Activated T-helper 1 cell treated with anti-CD3 and anti-CD28 coated beads, Interleukin-12 subunit alpha, Interleukin-12 subunit beta, Interleukin-2, Interleukin-4 antibody, amounts not matched to agents 30 ng/mL and 10 ng/mL and 1 ng/mL, durations not matched to agents 14 hours and 24 hours and 36 hours (primary cell): ENCODE measurements at regions not wholly inside any gene's neighbourhood (a gene's known extent, or its start where the extent isn't known, plus 50 kb on each side); places are given as distances from the start of the nearest gene placed in this dataset.
"Not testable (repeated sequence)": the region's sequence is repeated elsewhere in the genome, so short reads cannot be mapped to it uniquely, and the experiment has no call there.

ENCODE experiments used
- DNase-seq: peaks from one replicate; pipeline ENCODE4 v3.0.0; 2021; ENCODE audit warnings: low spot score
- H3K27ac Mint-ChIP-seq: one replicate; pipeline ENCODE4 v1.8.0; 2021; ENCODE audit warnings: mild to moderate bottlenecking, mixed read lengths
- H3K27me3 Mint-ChIP-seq: one replicate; pipeline ENCODE4 v1.8.0; 2022; ENCODE audit warnings: mild to moderate bottlenecking, moderate library complexity, mixed read lengths; ENCODE audit not compliant: insufficient read depth
- H3K36me3 Mint-ChIP-seq: one replicate; pipeline ENCODE4 v1.8.0; 2021; ENCODE audit warnings: low read depth, mixed read lengths
- H3K4me1 Mint-ChIP-seq: one replicate; pipeline ENCODE4 v1.8.0; 2021; ENCODE audit warnings: low read depth, mixed read lengths
- H3K4me3 Mint-ChIP-seq: one replicate; pipeline ENCODE4 v1.8.0; 2021; ENCODE audit warnings: mild to moderate bottlenecking, moderate library complexity, mixed read lengths
- H3K9me3 Mint-ChIP-seq: one replicate; pipeline ENCODE4 v1.8.0; 2021; ENCODE audit warnings: mixed read lengths
- intact Hi-C: fragments of 100-400 bp; cut with micrococcal nuclease; formaldehyde crosslinking; loops from one replicate; pipeline ENCODE4 v1.15.1; 2024

DNA sequence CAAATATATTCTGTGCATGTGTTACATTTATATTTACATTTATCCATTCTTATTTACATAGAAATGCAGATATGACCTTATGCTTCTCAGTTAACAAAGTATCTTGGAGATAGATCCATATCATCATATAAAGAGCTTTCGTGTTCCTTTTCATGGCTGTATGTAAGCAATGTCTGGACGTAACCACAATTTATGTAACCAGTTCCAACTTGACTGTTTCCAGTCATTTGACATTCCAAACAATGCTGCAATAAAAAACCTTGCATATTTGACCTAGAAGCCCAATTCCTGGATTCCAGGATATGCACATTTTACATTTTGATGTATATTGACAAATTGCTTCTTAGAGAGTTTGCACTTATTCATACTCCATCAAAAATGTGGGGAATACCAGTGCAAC, 113.7 kb upstream of the F13A1 start:
- H3K27ac Mint-ChIP-seq, result no peak overlapping the region
- H3K27me3 Mint-ChIP-seq, result no peaks in the 10 kb centered on the region
- no peaks in the 10 kb centered on the region for H3K36me3 Mint-ChIP-seq
- H3K4me3 Mint-ChIP-seq, result no peak overlapping the region
- no peaks in the 10 kb centered on the region for H3K4me1 Mint-ChIP-seq
- no peaks in the 10 kb centered on the region for H3K9me3 Mint-ChIP-seq
- DNase-seq, result no peak
- intact Hi-C loops, result no loop called here

DNA sequence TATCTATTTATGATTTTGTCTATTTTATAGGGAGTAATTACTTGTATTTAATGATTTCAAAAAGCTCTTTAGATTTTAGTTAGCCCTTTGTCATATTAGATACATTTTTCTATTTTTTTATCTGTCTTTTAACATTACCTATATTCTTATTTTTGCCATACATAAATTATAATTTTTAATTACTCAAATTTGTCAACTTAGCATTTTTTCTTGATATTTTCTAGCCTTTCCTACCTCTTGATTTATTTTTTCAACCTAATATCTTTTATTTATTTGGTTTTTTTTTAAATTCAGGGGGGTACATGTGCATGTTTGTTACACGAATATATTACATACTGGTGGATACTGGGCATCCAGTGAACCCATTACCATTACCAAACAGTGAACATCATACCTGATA, 114.3 kb upstream of the F13A1 start:
- no peak overlapping the region for H3K4me3 Mint-ChIP-seq
- intact Hi-C loops, result no loop called here
- H3K4me1 Mint-ChIP-seq, result no peaks in the 10 kb centered on the region
- no peaks in the 10 kb centered on the region for H3K27me3 Mint-ChIP-seq
- H3K36me3 Mint-ChIP-seq, result no peaks in the 10 kb centered on the region
- no peaks in the 10 kb centered on the region for H3K9me3 Mint-ChIP-seq
- H3K27ac Mint-ChIP-seq, result no peak overlapping the region
- no peak for DNase-seq

DNA sequence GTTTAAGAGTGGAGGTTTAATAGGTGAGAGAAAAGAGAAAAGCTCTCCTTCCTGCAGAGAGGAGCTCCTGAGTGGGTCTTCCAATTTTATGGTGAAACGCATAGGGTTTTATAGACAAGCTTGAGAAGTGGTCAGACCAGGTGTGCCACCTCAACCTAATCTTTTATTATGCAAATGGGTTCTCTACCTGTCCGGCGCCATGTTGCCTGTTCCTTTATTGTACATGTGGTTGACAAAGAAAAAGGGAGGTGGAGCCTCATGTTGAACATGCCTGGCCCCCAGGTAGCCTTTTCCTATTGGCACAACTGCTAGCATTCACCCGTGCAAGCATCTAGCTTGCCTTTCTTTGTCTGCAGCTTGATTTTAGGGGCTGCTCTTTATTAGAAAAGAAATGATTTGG, 115.9 kb upstream of the F13A1 start:
- Mint-ChIP-seq H3K36me3 (no peaks in the 10 kb centered on the region), H3K27me3 (no peaks in the 10 kb centered on the region), H3K27ac (no peak overlapping the region), H3K4me3 (no peak overlapping the region), H3K4me1 (no peaks in the 10 kb centered on the region), H3K9me3 (no peaks in the 10 kb centered on the region)
- DNase-seq, result no peak
- intact Hi-C loops, result no loop called here

DNA sequence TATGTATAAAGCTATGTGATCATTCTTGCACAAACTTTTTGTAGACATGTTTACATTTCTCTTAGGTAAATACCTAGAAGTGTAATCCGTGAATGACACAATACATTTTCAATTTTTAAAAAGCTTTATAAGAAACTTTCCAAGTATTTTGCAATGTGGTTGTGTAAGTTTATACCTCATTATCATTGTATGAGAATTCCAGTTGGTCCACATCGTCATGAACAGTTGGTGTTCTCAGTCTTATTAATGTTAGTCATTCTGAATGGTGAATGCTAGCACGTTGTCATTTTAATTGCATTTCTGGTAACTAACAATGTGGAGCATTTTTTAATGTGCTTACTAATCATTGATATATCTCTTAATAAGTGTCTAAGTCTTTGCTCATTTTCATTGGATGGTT, 116.5 kb upstream of the F13A1 start:
- Mint-ChIP-seq H3K4me3 (no peak overlapping the region), H3K27me3 (no peaks in the 10 kb centered on the region), H3K36me3 (no peaks in the 10 kb centered on the region), H3K4me1 (no peaks in the 10 kb centered on the region), H3K9me3 (no peaks in the 10 kb centered on the region), H3K27ac (no peak overlapping the region)
- no peak for DNase-seq
- intact Hi-C loops, result no loop called here

DNA sequence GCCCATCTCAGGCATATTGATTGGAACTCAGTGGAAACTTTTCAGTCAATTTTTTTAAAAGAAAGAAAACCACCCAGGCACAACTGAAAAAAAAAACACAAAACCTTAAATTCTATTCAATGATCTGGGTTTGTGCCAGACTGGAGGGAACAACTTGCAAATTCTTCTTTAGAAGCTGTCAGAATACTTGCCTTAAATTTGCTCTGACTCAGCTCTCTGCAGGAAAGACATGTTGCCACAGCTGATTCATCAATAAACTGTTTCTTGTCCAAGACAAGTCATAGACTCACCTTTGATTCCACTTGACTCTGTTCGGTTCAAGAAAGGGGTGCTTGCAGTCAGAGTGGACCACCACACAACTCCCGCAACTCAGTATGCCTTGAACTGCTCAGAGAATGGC, 117.8 kb upstream of the F13A1 start:
- no peak overlapping the region for H3K4me3 Mint-ChIP-seq
- intact Hi-C loops, result no loop called here
- H3K27ac Mint-ChIP-seq, result no peak overlapping the region
- DNase-seq, result no peak
- no peaks in the 10 kb centered on the region for H3K9me3 Mint-ChIP-seq
- no peaks in the 10 kb centered on the region for H3K4me1 Mint-ChIP-seq
- H3K27me3 Mint-ChIP-seq, result no peaks in the 10 kb centered on the region
- no peaks in the 10 kb centered on the region for H3K36me3 Mint-ChIP-seq

DNA sequence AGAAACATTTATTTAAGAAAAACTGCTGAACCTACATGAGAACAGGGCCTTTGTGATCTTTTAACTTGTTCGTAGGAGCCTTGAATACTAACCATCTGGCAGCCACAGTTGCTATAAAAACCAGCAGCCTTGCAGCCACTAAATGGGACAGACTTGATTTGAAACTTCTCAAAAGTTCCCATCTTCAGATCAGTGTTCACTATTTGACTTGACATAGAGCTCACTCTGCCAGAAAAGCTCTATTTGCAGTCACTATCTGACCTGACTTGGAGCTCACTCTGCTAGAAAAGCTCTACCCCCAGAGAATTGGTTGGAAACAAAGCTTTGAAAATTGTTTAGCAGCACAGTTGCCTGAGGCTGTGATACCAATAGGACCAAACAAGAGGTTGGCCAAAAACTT, 119.3 kb upstream of the F13A1 start:
- H3K27me3 Mint-ChIP-seq, result peaks cover 1% of the 10 kb centered on the region
- no peaks in the 10 kb centered on the region for H3K36me3 Mint-ChIP-seq
- no peak overlapping the region for H3K27ac Mint-ChIP-seq
- H3K4me1 Mint-ChIP-seq, result no peaks in the 10 kb centered on the region
- no peaks in the 10 kb centered on the region for H3K9me3 Mint-ChIP-seq
- no peak overlapping the region for H3K4me3 Mint-ChIP-seq
- intact Hi-C loops, result no loop called here
- DNase-seq, result no peak

DNA sequence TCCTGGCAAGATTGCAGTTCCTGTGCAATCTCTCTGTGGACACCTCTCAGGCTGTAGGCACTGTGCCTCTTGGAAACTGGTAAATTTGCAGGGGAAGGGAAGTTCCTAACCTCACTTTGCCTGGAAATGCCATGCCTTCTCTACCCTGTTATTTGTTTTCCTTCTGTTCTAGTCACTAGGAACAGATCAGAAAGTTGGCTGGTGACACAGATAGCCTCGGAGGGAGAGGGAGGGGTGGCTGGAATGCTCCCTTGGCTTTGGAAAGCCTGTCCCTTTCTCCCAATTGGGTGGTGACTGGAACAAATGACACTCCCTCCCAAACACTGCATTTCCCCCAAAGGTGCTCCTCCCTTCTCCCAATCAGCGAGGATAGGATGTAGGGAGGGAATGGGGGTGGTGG, 131.5 kb upstream of the F13A1 start:
- peaks cover 3% of the 10 kb centered on the region for H3K27me3 Mint-ChIP-seq
- no peaks in the 10 kb centered on the region for H3K9me3 Mint-ChIP-seq
- H3K27ac Mint-ChIP-seq, result no peak overlapping the region
- no peaks in the 10 kb centered on the region for H3K36me3 Mint-ChIP-seq
- no peak for DNase-seq
- H3K4me1 Mint-ChIP-seq, result no peaks in the 10 kb centered on the region
- H3K4me3 Mint-ChIP-seq, result no peak overlapping the region
- intact Hi-C loops, result no loop called here

DNA sequence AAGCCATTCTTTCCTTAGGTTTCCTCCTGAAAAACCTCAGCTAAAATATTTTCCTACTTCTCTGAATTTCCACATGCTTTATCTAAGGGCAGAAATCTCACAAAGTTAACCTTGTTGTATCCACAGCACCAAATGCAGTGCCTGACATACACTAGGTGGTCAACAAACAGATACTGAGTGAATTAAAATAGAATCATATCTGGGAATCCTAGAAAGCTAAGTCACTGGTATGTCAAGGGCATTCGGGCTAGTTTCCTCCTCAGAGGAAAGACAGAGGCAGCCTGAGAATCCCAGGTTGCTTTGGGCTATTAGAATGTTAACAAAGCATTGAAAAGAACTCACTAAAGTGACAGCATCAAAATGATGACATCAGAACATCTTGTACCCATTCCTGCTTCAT, 132.7 kb upstream of the F13A1 start:
- H3K27me3 Mint-ChIP-seq, result peaks cover 4% of the 10 kb centered on the region

DNA sequence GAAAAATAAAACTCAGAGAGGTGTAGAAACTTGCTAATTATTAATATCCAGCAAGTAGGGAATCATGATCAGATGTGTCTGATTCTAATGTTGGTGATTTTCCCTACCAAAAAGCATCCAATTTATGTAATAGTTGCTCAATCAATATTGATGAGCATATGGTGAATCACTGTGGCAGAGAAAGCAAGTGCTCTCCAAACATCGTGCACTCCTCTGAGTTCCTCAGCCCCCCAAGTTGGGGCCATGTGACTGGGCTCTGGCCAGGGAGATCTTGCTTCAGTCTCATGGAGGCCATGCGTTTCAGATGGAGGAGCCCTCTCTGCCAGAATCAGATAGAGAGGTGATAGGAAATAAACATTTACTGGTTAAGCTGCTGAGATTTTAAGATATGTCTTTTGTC, 133.2 kb upstream of the LY86 start:
- Mint-ChIP-seq H3K36me3 (no peaks in the 10 kb centered on the region), H3K27ac (no peak overlapping the region), H3K4me3 (no peak overlapping the region), H3K9me3 (peaks cover 3% of the 10 kb centered on the region), H3K4me1 (no peaks in the 10 kb centered on the region), H3K27me3 (peaks cover 7% of the 10 kb centered on the region)
- intact Hi-C loops, result no loop called here
- DNase-seq, result no peak

More for the DNA sequence above, 132.7 kb upstream of the F13A1 start:
- H3K36me3 Mint-ChIP-seq, result no peaks in the 10 kb centered on the region
- no peak overlapping the region for H3K27ac Mint-ChIP-seq
- no peak for DNase-seq
- no peaks in the 10 kb centered on the region for H3K9me3 Mint-ChIP-seq
- no peak overlapping the region for H3K4me3 Mint-ChIP-seq
- intact Hi-C loops, result no loop called here
- no peaks in the 10 kb centered on the region for H3K4me1 Mint-ChIP-seq

DNA sequence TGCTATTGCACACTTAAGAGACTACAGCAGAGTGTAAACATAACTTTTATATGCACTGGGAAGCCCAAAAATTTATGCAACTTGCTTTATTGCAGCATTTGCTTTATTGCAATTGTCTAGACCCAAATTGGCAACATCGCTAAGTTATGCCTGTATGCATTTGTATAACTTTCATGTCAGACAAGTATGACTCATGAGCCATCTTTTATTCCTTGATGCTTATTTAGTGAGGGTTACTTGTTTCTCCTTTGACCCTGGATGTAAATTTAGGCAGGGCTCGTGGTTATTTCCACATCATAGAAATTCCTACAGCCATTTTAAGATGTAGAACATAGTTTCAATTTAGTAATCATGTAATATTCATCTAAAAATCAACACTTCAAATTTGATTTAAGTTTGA, 130.3 kb upstream of the LY86 start:
- Mint-ChIP-seq H3K9me3 (peaks cover 3% of the 10 kb centered on the region), H3K4me3 (no peak overlapping the region), H3K36me3 (no peaks in the 10 kb centered on the region), H3K27me3 (peaks cover 11% of the 10 kb centered on the region), H3K27ac (no peak overlapping the region), H3K4me1 (no peaks in the 10 kb centered on the region)
- intact Hi-C loops, result no loop called here
- no peak for DNase-seq

DNA sequence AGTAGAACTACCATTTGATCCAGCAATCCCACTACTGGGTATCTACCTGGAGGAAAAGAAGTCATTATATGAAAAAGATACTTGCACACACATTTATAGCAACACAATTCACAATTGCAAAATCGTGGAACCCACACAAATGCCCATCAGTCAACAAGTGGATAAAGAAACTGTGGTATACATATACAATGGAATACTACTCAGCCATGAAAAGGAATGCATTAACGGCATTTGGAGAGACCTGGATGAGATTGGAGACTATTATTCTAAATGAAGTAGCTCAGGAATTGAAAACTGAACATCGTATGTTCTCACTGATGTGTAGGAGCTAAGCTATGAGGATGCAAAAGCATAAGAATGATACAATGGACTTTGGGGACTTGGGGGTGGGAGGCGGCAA, 128.6 kb upstream of the LY86 start:
- intact Hi-C loops, H3K4me1 Mint-ChIP-seq, DNase-seq, H3K27ac Mint-ChIP-seq, H3K36me3 Mint-ChIP-seq, H3K9me3 Mint-ChIP-seq, H3K4me3 Mint-ChIP-seq: not testable (repeated sequence)
- H3K27me3 Mint-ChIP-seq, result peaks cover 15% of the 10 kb centered on the region

DNA sequence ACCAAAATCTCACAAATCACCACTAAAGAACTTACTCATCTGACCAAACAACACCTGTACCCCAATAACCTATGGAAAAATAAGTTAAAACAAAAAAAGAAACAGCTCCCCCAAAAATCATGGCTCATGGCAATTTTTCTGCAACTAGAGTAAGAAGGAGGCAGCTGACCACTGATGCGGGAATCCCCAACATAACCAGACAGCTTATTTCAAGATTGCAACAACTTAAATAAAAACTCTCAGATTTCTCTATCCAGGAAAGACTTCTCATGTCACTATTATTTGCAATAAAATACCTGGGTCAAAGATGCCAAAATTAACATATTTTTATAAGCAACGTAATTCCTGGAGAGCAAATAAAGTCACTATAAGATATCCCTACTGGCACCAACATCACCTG, 128.1 kb upstream of the LY86 start:
- no peak for DNase-seq
- peaks cover 18% of the 10 kb centered on the region for H3K27me3 Mint-ChIP-seq
- H3K36me3 Mint-ChIP-seq, result no peaks in the 10 kb centered on the region
- no peak overlapping the region for H3K4me3 Mint-ChIP-seq
- no peak overlapping the region for H3K27ac Mint-ChIP-seq
- no peaks in the 10 kb centered on the region for H3K4me1 Mint-ChIP-seq
- H3K9me3 Mint-ChIP-seq, result peaks cover 3% of the 10 kb centered on the region
- intact Hi-C loops, result no loop called here

DNA sequence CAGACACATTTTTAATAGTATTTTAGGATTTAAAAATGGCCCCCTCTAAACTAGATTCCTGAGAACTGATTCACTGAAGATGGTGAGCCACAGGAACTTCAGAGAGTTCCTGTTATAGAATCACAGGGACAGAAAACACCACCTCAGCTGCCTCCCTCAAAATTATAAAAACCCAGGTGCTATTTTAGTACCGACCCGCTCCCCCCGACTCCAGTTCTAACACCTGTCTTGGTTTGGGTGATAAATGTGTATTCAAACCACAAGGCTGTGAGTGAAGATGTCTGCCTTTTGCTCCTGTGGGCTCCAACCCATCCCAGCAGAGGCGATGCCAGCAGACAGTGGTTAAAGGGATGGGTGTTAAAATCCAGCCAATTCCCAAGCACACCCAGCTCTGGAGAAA, 127.4 kb upstream of the LY86 start:
- H3K27me3 Mint-ChIP-seq, result peaks cover 19% of the 10 kb centered on the region
- no peak for DNase-seq
- no peak overlapping the region for H3K4me3 Mint-ChIP-seq
- H3K36me3 Mint-ChIP-seq, result no peaks in the 10 kb centered on the region
- intact Hi-C loops, result no loop called here
- peaks cover 3% of the 10 kb centered on the region for H3K9me3 Mint-ChIP-seq
- no peaks in the 10 kb centered on the region for H3K4me1 Mint-ChIP-seq
- no peak overlapping the region for H3K27ac Mint-ChIP-seq

DNA sequence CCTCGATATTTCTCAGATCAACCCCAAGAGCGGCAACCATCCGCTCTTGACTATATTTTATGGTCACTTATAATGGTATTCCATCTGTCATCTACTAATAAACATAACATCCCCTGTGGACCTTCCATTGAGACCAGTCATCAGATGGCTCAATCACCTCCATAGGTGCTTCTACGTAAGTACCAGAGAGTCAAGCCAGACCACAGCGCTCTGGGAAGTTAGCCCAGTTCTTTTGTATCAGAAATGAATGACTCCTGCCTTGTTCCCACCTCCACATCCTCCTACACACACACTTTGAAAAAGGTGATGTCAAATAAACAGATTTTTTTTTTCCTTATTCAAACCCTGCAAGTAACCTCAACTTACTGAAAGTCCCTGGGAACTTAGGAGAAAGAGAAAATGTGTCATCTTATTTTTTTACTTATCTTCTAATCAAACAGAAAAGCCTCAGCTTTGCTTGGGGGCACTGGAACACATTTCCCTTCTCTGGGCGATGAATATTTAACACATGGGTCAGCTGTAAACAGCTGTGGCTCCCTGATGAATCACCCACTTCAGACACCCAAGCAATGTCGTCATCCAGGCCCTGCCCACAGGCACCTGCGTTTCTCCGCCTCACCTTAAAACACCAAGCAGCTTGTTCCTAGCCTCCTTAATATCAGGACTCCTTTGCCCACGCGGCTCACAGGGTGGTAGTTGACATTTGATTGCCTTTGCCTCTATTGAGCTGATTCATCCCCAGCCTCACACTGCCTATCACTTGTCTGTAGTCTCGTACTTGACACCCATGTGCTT, 121.4 kb upstream of the LY86 start:
- Mint-ChIP-seq H3K27me3 (peaks cover 18% of the 10 kb centered on the region), H3K9me3 (no peaks in the 10 kb centered on the region), H3K4me1 (no peaks in the 10 kb centered on the region), H3K4me3 (no peak overlapping the region), H3K27ac (no peak overlapping the region), H3K36me3 (no peaks in the 10 kb centered on the region)
- intact Hi-C loops, result no loop called here
- no peak for DNase-seq
